ENCODE measurements at regions not wholly inside any gene's neighbourhood (a gene's known extent, or its start where the extent isn't known, plus 50 kb on each side); places are given as distances from the start of the nearest gene placed in this dataset.

- TF ChIP-seq, protein P1, sequence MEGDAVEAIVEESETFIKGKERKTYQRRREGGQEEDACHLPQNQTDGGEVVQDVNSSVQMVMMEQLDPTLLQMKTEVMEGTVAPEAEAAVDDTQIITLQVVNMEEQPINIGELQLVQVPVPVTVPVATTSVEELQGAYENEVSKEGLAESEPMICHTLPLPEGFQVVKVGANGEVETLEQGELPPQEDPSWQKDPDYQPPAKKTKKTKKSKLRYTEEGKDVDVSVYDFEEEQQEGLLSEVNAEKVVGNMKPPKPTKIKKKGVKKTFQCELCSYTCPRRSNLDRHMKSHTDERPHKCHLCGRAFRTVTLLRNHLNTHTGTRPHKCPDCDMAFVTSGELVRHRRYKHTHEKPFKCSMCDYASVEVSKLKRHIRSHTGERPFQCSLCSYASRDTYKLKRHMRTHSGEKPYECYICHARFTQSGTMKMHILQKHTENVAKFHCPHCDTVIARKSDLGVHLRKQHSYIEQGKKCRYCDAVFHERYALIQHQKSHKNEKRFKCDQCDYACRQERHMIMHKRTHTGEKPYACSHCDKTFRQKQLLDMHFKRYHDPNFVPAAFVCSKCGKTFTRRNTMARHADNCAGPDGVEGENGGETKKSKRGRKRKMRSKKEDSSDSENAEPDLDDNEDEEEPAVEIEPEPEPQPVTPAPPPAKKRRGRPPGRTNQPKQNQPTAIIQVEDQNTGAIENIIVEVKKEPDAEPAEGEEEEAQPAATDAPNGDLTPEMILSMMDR (IDR thresholded peaks at IDR 0.05; ENCODE audit: low read depth, low read length, missing input control), result no peak
- TF ChIP-seq NR2F2 (IDR thresholded peaks at IDR 0.05) (no peak), RAD21 (IDR thresholded peaks at IDR 0.05) (no peak), REST (IDR thresholded peaks at IDR 0.05) (no peak), FOXA1 (IDR thresholded peaks at IDR 0.05) (no peak), JUND (IDR thresholded peaks at IDR 0.05) (no peak)
- TF ChIP-seq, protein P2, sequence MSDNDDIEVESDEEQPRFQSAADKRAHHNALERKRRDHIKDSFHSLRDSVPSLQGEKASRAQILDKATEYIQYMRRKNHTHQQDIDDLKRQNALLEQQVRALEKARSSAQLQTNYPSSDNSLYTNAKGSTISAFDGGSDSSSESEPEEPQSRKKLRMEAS (IDR thresholded peaks at IDR 0.05), result no peak
Measured at GRCh38 chr17:71011391-71011790, 842.1 kb downstream of the KCNJ2 start.

All from liver (tissue), 3 donors.